Neuronal stem cell (in vitro differentiated cells): ENCODE measurements at regions not wholly inside any gene's neighbourhood (a gene's known extent, or its start where the extent isn't known, plus 50 kb on each side); places are given as distances from the start of the nearest gene placed in this dataset.

Source experiments
- DNase-seq: peaks from one replicate; pipeline ENCODE4 v3.0.0-alpha.2; 2013; ENCODE audit warnings: low spot score
- H2AFZ ChIP-seq: one replicate; pipeline ENCODE4 v1.6.1; 2013; ENCODE audit warnings: mild to moderate bottlenecking, low read length, inconsistent platforms
- H2AK5ac ChIP-seq: 2 replicates; pipeline ENCODE4 v1.6.1; 2013; ENCODE audit warnings: low read depth, mild to moderate bottlenecking, inconsistent platforms, low read length, moderate library complexity, mixed read lengths
- H2BK120ac ChIP-seq: 2 replicates; pipeline ENCODE4 v1.6.1; 2013; ENCODE audit warnings: low read depth, mild to moderate bottlenecking, inconsistent platforms, low read length, moderate library complexity, mixed read lengths
- H2BK12ac ChIP-seq: one replicate; pipeline ENCODE4 v1.6.1; 2013; ENCODE audit warnings: low read length, inconsistent platforms
- H2BK15ac ChIP-seq: 2 replicates; pipeline ENCODE4 v1.6.1; 2013; ENCODE audit warnings: mild to moderate bottlenecking, low read length, inconsistent platforms, mixed read lengths
- H2BK5ac ChIP-seq: one replicate; pipeline ENCODE4 v1.6.1; 2013; ENCODE audit warnings: inconsistent platforms, mild to moderate bottlenecking, low read length, moderate library complexity
- H3K14ac ChIP-seq: one replicate; pipeline ENCODE4 v1.6.1; 2013; ENCODE audit warnings: low read length, inconsistent platforms
- H3K18ac ChIP-seq: 2 replicates; pipeline ENCODE4 v1.6.1; 2013; ENCODE audit warnings: low read length, inconsistent platforms
- H3K23ac ChIP-seq: 2 replicates; pipeline ENCODE4 v1.6.1; 2013; ENCODE audit warnings: low read depth, mild to moderate bottlenecking, mixed read lengths, low read length, inconsistent platforms; ENCODE audit not compliant: poor library complexity
- H3K27ac ChIP-seq: replicated peaks from 3 replicates; pipeline ENCODE4 v1.5.1; 2013; ENCODE audit warnings: low read length, inconsistent platforms
- H3K27me3 ChIP-seq, 3 experiments: 2 replicates each; pipeline ENCODE4 v1.6.1; 2013; ENCODE audit warnings: low read length in 3 of 3, mild to moderate bottlenecking in 2 of 3, inconsistent platforms in 1 of 3, low read depth in 1 of 3, mixed read lengths in 1 of 3, moderate library complexity in 1 of 3; ENCODE audit not compliant: control insufficient read depth in 3 of 3, insufficient read depth in 3 of 3
- H3K36me3 ChIP-seq, 2 donors: replicated peaks in 1 of 2; 2 replicates each; pipeline ENCODE4 v1.6.1; 2013; ENCODE audit warnings: low read length in 2 of 2; ENCODE audit not compliant: control insufficient read depth in 2 of 2, insufficient read depth in 2 of 2
- H3K4ac ChIP-seq: 2 replicates; pipeline ENCODE4 v1.6.1; 2013; ENCODE audit warnings: inconsistent platforms, mild to moderate bottlenecking, low read length, moderate library complexity
- H3K4me1 ChIP-seq, 2 donors: 1 replicate in 1 of 2; 2 replicates in 1 of 2; pipeline ENCODE4 v1.6.1; 2013; ENCODE audit warnings: low read length in 2 of 2, low read depth in 1 of 2; ENCODE audit not compliant: control insufficient read depth in 2 of 2, insufficient read depth in 1 of 2
- H3K4me2 ChIP-seq: one replicate; pipeline ENCODE4 v1.6.1; 2013; ENCODE audit warnings: mild to moderate bottlenecking, low read length, inconsistent platforms; ENCODE audit not compliant: insufficient read depth, poor library complexity, severe bottlenecking
- H3K4me3 ChIP-seq, 2 donors: 2 replicates each; pipeline ENCODE4 v1.5.1; 2013; ENCODE audit warnings: low read length in 2 of 2, mild to moderate bottlenecking in 2 of 2, inconsistent platforms in 1 of 2, moderate library complexity in 1 of 2
- H3K79me1 ChIP-seq: one replicate; pipeline ENCODE4 v1.6.1; 2013; ENCODE audit warnings: low read depth, mild to moderate bottlenecking, inconsistent platforms, low read length, moderate library complexity
- H3K9ac ChIP-seq: one replicate; pipeline ENCODE4 v1.6.1; 2013; ENCODE audit warnings: mild to moderate bottlenecking, low read depth, low read length, inconsistent platforms; ENCODE audit not compliant: poor library complexity
- H3K9me3 ChIP-seq, 2 donors: replicated peaks in 1 of 2; 2 replicates each; pipeline versions ENCODE3 to v1.6.1; 2013; ENCODE audit warnings: low read length in 2 of 2, mild to moderate bottlenecking in 2 of 2, inconsistent platforms in 1 of 2, low read depth in 1 of 2, mixed read lengths in 1 of 2, moderate library complexity in 1 of 2; ENCODE audit not compliant: control insufficient read depth in 2 of 2, insufficient read depth in 1 of 2
- H4K8ac ChIP-seq: one replicate; pipeline ENCODE4 v1.6.1; 2013; ENCODE audit warnings: low read depth, mild to moderate bottlenecking, inconsistent platforms, low read length, moderate library complexity
- H4K91ac ChIP-seq: one replicate; pipeline ENCODE4 v1.6.1; 2013; ENCODE audit warnings: low read length, low read depth, mild to moderate bottlenecking, inconsistent platforms; ENCODE audit not compliant: poor library complexity
- WGBS, 2 donors: extraction: QIAGEN DNeasy Blood & Tissue Kit; methylation state at CpG; one replicate each; pipeline ENCODE4 v1.1.7; 2013; ENCODE audit warnings: missing lambda C conversion rate in 2 of 2, mixed read lengths in 1 of 2; ENCODE audit not compliant: insufficient read length in 2 of 2, insufficient replicate concordance in 1 of 2; ENCODE audit errors: extremely low coverage in 2 of 2; 5-methylcytosine and 5-hydroxymethylcytosine counted together

- H3K27ac ChIP-seq, result no peak overlapping the region
- no peaks in the 10 kb centered on the region for H3K4me1 ChIP-seq
- H3K18ac ChIP-seq, result no peak overlapping the region
- H4K8ac ChIP-seq, result no peak overlapping the region
- no peaks in the 10 kb centered on the region for H3K9me3 ChIP-seq
- WGBS, 2 donors, result no CpG with 5 or more reads among the region's 7 CpGs
- H3K9ac ChIP-seq, result no peak overlapping the region
- H3K23ac ChIP-seq, result no peak overlapping the region
- H3K4me2 ChIP-seq, result no peak overlapping the region
- no peak overlapping the region for H2BK5ac ChIP-seq
- H2BK12ac ChIP-seq, result no peak overlapping the region
- no peaks in the 10 kb centered on the region for H3K79me1 ChIP-seq
- no peak overlapping the region for H2BK15ac ChIP-seq
- no peak overlapping the region for H3K14ac ChIP-seq
- no peak overlapping the region for H3K4ac ChIP-seq
- no peak overlapping the region for H2BK120ac ChIP-seq
- H4K91ac ChIP-seq, result no peak overlapping the region
- no peak for DNase-seq
- no peaks in the 10 kb centered on the region for H3K27me3 ChIP-seq
- H2AFZ ChIP-seq, result no peak overlapping the region
- no peaks in the 10 kb centered on the region for H3K36me3 ChIP-seq
- H3K4me3 ChIP-seq, result no peak overlapping the region
- no peak overlapping the region for H2AK5ac ChIP-seq
Measured at GRCh38 chr3:132974097-132974496, 64.1 kb upstream of the TMEM108 start.

GRCh38 chr3:132973441-132973840, 64.8 kb upstream of the TMEM108 start:
- no peaks in the 10 kb centered on the region for H3K36me3 ChIP-seq
- H3K9me3 ChIP-seq, result no peaks in the 10 kb centered on the region
- H3K27ac ChIP-seq, result no peak overlapping the region
- no peak overlapping the region for H2BK120ac ChIP-seq
- no peak overlapping the region for H3K18ac ChIP-seq
- H4K8ac ChIP-seq, result no peak overlapping the region
- no peak overlapping the region for H3K14ac ChIP-seq
- no peak overlapping the region for H3K4me2 ChIP-seq
- H2AFZ ChIP-seq, result no peak overlapping the region
- no peaks in the 10 kb centered on the region for H3K27me3 ChIP-seq
- no peak overlapping the region for H3K4me3 ChIP-seq
- H3K4me1 ChIP-seq, result no peaks in the 10 kb centered on the region
- H3K79me1 ChIP-seq, result no peaks in the 10 kb centered on the region
- H3K23ac ChIP-seq, result no peak overlapping the region
- H2BK5ac ChIP-seq, result no peak overlapping the region
- no peak overlapping the region for H2BK15ac ChIP-seq
- no peak overlapping the region for H2BK12ac ChIP-seq
- no CpG with 5 or more reads among the region's 5 CpGs for WGBS, 2 donors
- H4K91ac ChIP-seq, result no peak overlapping the region
- no peak for DNase-seq
- H3K9ac ChIP-seq, result no peak overlapping the region
- no peak overlapping the region for H2AK5ac ChIP-seq
- H3K4ac ChIP-seq, result no peak overlapping the region

GRCh38 chr3:132972333-132972732, 65.9 kb upstream of the TMEM108 start:
- H4K8ac ChIP-seq, result no peak overlapping the region
- DNase-seq, result no peak
- no peak overlapping the region for H3K4me2 ChIP-seq
- no peak overlapping the region for H2BK5ac ChIP-seq
- H3K18ac ChIP-seq, result no peak overlapping the region
- no peak overlapping the region for H3K4ac ChIP-seq
- H3K9ac ChIP-seq, result no peak overlapping the region
- no peaks in the 10 kb centered on the region for H3K27me3 ChIP-seq
- H2AK5ac ChIP-seq, result no peak overlapping the region
- no peak overlapping the region for H3K23ac ChIP-seq
- H2BK120ac ChIP-seq, result no peak overlapping the region
- no peaks in the 10 kb centered on the region for H3K79me1 ChIP-seq
- no peaks in the 10 kb centered on the region for H3K4me1 ChIP-seq
- H3K4me3 ChIP-seq, result no peak overlapping the region
- H3K36me3 ChIP-seq, result no peaks in the 10 kb centered on the region
- no peak overlapping the region for H2AFZ ChIP-seq
- no peak overlapping the region for H2BK15ac ChIP-seq
- H3K14ac ChIP-seq, result no peak overlapping the region
- no peak overlapping the region for H4K91ac ChIP-seq
- H3K9me3 ChIP-seq, result no peaks in the 10 kb centered on the region
- no peak overlapping the region for H2BK12ac ChIP-seq
- no peak overlapping the region for H3K27ac ChIP-seq

- no CpG with 5 or more reads among the region's 2 CpGs for WGBS, 2 donors
- no peaks in the 10 kb centered on the region for H3K27me3 ChIP-seq
- no peaks in the 10 kb centered on the region for H3K4me1 ChIP-seq
- no peak overlapping the region for H3K4me3 ChIP-seq
- H4K8ac ChIP-seq, result no peak overlapping the region
- DNase-seq, result no peak
- no peak overlapping the region for H3K9ac ChIP-seq
- no peak overlapping the region for H2AFZ ChIP-seq
- no peak overlapping the region for H3K27ac ChIP-seq
- no peaks in the 10 kb centered on the region for H3K79me1 ChIP-seq
- no peak overlapping the region for H2BK12ac ChIP-seq
- no peak overlapping the region for H2BK120ac ChIP-seq
- H2BK15ac ChIP-seq, result no peak overlapping the region
- no peak overlapping the region for H2AK5ac ChIP-seq
- no peak overlapping the region for H4K91ac ChIP-seq
- no peaks in the 10 kb centered on the region for H3K9me3 ChIP-seq
- no peaks in the 10 kb centered on the region for H3K36me3 ChIP-seq
- H3K18ac ChIP-seq, result no peak overlapping the region
- H3K14ac ChIP-seq, result no peak overlapping the region
- no peak overlapping the region for H3K23ac ChIP-seq
- no peak overlapping the region for H2BK5ac ChIP-seq
- H3K4me2 ChIP-seq, result no peak overlapping the region
- H3K4ac ChIP-seq, result no peak overlapping the region
Measured at GRCh38 chr3:132966374-132966773, 71.8 kb upstream of the TMEM108 start.
